AG04449 (cell line): ENCODE measurements at regions not wholly inside any gene's neighbourhood (a gene's known extent, or its start where the extent isn't known, plus 50 kb on each side); places are given as distances from the start of the nearest gene placed in this dataset.
A peak's percentile ranks its signal among the peaks of the same experiment; 100 is the strongest.

Experiments used
- CTCF ChIA-PET: fragments of 350-600 bp; formaldehyde crosslinking; extraction: SDS; loops from one replicate; lab custom pipeline; 2021; ENCODE audit warnings: antibody characterized with exemption; lab: Yijun Ruan, JAX
- POLR2A ChIA-PET: fragments of 400-600, 350-600 bp; formaldehyde crosslinking; extraction: SDS; loops from one replicate; lab custom pipeline; 2020; ENCODE audit warnings: antibody characterized with exemption, inconsistent platforms; lab: Yijun Ruan, JAX
- DNase-seq: peaks from one replicate; pipeline ENCODE4 v3.0.0-alpha.2; 2010; ENCODE audit warnings: low read depth, low spot score
- H3K4me3 ChIP-seq: 2 replicates; pipeline ENCODE4 v1.5.1; 2011; ENCODE audit warnings: low read depth, mild to moderate bottlenecking, control low read depth, low read length
- TF ChIP-seq, protein P1 (sequence below): IDR thresholded peaks from one replicate; pipeline ENCODE4 v1.5.1; 2011; ENCODE audit warnings: mild to moderate bottlenecking, moderate library complexity, low read length, control low read depth, inconsistent platforms; ENCODE audit not compliant: insufficient read depth; ENCODE audit errors: missing control alignments

DNA sequence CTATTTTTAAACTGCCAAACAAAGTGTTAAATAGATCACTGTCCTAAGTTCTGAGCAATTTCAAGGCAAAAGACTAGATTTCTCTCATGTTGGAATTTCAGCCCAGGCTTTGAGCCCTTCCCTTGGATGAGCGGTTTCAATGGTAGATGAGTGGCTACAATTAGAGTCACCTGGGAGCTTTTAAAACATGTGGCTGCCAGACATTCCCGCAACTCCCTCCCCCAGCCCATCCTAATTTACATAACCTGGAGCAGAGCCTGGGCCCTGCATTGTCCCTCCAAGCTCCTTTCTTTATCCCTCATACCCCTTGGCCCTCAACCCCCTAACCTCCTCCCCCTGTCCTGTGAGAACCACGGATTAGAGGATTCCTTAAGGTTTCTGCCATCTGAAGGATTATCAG lies 357.5 kb upstream of the UMPS start:
- CTCF ChIA-PET, result interaction anchor here (0.9 to 1.4 kb wide), 5 partner anchors 9 to 21 kb away, joined by 3 to 5 read pairs (median 4); no protein-coding TSS in a partner anchor
- POLR2A ChIA-PET, result no interaction called here
- TF ChIP-seq, protein P1, sequence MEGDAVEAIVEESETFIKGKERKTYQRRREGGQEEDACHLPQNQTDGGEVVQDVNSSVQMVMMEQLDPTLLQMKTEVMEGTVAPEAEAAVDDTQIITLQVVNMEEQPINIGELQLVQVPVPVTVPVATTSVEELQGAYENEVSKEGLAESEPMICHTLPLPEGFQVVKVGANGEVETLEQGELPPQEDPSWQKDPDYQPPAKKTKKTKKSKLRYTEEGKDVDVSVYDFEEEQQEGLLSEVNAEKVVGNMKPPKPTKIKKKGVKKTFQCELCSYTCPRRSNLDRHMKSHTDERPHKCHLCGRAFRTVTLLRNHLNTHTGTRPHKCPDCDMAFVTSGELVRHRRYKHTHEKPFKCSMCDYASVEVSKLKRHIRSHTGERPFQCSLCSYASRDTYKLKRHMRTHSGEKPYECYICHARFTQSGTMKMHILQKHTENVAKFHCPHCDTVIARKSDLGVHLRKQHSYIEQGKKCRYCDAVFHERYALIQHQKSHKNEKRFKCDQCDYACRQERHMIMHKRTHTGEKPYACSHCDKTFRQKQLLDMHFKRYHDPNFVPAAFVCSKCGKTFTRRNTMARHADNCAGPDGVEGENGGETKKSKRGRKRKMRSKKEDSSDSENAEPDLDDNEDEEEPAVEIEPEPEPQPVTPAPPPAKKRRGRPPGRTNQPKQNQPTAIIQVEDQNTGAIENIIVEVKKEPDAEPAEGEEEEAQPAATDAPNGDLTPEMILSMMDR, result no peak

DNA sequence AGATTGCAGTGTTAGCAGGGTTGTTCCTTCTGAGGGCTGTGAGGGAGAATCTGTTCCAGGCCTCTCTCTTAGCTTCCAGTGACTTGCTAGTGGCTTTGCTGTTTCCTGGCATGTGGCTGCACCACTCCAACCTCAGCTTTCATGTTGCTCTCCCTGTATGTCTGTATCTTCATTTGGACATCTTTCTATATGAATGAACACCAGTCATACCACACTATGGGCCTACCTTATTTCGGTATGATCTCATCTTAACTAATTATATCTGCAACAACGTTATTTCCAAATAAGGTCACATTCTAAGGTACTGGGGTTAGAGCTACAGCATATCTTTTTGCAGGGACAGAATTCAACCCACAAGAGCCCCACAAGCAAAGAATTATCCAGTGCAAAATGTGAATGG lies 356.7 kb upstream of the UMPS start:
- DNase-seq, result no peak
- POLR2A ChIA-PET, result no interaction called here
- TF ChIP-seq, protein P1, result no peak
- no peak overlapping the region for H3K4me3 ChIP-seq
- CTCF ChIA-PET, result interaction anchor here (1.0 to 1.4 kb wide), 2 partner anchors 8 to 11 kb away, joined by 3 to 5 read pairs; no protein-coding TSS in a partner anchor

More for the DNA sequence above, 357.5 kb upstream of the UMPS start:
- no peak overlapping the region for H3K4me3 ChIP-seq
- no peak for DNase-seq

DNA sequence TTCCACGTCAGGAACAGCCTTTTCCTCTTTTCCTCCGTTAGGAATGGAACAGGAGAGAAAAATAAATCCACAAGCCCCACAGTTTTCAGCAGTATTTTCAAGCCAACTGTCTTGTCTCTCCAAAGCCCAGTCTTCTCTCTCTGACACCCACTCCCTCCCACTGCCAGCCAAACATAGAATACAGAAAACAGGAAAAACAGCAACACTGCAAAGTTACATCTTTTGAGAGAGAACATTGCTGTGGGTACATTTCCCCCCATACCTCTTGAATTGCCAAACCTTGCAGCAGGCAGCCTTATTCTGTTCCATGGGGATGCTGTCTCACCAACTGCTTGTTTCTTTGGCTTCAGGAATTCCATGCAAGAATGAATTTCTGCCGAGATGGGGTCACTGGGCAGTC lies 355.7 kb upstream of the UMPS start:
- CTCF ChIA-PET, result no interaction called here
- TF ChIP-seq, protein P1, result no peak
- POLR2A ChIA-PET, result no interaction called here
- DNase-seq, result no peak
- H3K4me3 ChIP-seq, result no peak overlapping the region

DNA sequence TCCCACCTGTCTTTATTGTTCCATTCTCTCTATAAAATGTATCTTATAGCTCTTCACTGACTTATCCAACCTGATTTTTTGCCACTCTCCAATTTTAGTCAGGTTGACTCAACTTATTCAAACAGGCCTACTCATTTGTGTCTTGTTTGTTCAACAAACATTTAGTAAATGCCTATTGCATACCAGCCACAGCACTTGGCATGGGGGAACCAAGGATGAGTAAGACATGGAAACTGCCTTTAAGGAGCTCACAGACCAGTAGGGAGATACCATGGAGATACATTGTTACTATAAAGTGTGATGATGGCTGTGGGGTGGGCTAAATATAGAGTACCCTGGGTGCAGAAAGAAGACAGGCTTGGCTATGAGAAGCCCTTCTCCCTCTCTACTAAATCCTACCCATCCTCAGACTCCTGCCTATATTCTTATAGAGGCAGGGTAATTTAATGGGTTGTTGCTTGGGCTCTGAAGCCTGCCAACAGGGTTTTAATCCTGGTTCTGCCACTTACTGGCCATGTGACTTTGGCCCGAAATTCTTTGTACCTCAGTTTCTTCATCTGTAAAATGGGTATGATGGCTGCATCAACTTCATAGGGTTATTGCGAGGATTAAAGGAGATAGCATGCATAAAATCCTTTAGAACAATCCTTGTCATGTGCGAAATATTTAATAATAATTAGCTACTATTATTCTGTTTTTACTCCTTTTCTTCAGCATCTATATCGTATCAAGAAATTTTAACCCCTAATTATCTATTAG lies 348.5 kb upstream of the UMPS start:
- DNase-seq, result peak; percentile 33
- TF ChIP-seq, protein P1, result no peak
- H3K4me3 ChIP-seq, result no peak overlapping the region
- POLR2A ChIA-PET, result no interaction called here
- CTCF ChIA-PET, result interaction anchor here (1.3 to 2.0 kb wide), 4 partner anchors 9 to 86 kb away, joined by 3 to 7 read pairs (median 5); no protein-coding TSS in a partner anchor

DNA sequence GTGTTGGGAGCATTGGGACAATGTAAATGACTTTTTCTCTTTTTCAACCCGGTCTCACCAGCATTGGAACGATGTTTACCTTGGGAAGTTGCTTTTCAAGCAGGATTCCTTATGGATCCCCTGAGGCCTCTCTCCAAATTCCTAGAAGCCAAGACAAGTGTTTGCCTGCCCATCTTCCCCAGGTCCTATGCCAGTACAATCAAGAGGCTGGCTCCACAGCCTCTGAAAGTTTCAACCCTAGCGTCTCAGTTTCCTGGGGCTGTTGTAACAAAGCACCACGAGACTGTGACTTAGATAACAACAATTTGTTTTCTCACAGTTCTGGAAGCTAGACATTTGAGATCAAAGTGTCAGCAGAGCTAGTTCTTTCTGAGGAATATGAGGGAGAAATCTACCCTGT lies 347.2 kb upstream of the UMPS start:
- ChIA-PET CTCF (interaction anchor here (1.7 to 2.0 kb wide), 3 partner anchors 10 to 85 kb away, joined by 5 to 7 read pairs (median 5); no protein-coding TSS in a partner anchor), POLR2A (interaction anchor here (0.5 kb wide), 1 partner anchor 474 kb away, joined by 3 read pairs; no protein-coding TSS in a partner anchor)

DNA sequence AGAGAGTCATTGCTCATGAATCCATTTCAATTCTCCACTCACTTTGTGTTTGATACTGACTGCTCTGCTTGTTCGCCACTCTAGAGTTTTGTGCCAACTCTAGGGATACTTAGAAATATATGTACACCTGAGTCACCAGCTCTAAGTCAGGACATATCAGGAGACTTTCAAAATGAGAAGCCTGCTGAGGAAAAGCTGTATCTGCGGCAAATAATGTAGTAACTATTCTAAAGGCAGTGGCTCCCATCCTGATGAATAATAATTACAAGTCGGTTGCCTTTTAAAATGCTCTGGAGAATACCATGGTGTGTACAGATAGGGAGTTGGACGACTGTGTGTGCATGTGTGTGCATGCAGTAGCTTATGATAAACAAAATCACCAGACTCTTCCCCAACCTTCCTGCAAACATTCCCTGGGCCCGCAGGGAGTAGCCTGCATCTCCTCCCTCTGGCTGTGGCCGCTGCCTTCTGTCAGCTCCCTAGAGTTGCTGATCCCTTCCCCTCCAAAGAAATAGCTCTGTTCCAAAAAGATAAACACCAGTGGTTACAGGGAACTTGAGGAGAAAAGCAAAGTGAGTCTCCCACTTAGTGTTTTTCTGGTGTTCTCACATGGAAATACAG lies 346.3 kb upstream of the UMPS start:
- DNase-seq, result no peak
- ChIA-PET POLR2A (no interaction called here), CTCF (no interaction called here)
- TF ChIP-seq, protein P1, result no peak
- H3K4me3 ChIP-seq, result no peak overlapping the region

More for the DNA sequence above, 347.2 kb upstream of the UMPS start:
- H3K4me3 ChIP-seq, result no peak overlapping the region
- TF ChIP-seq, protein P1, result no peak
- no peak for DNase-seq
